ENCODE measurements at regions not wholly inside any gene's neighbourhood (a gene's known extent, or its start where the extent isn't known, plus 50 kb on each side); places are given as distances from the start of the nearest gene placed in this dataset.

DNA sequence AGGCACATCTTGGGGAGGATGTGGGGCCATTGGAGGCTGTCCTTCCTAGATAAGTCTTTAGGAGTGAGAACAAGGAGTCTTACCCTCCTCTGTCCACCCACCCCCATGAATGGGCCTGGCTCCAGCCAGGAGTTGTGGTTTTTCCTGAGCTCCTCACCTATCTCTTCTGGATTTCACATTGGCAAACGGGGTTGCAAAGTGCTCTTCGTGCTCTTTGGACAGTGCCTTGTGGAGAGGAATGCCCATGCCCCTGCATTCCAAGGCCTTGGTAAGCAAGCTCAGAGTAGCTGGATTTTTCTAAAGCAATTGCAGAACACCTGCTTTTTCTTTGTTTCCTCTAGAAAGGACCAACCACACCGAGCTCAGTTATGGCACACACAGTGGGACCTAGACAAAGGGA is 152.1 kb upstream of the CAMK1G start:
- Histone ChIP-seq H3K36me3 (no peaks in the 10 kb centered on the region), H3K27ac (no peak overlapping the region), H3K4me1 (ENCODE audit: control insufficient read depth in 1 of 2, low read depth in 2 of 2) (no peaks in the 10 kb centered on the region), H3K9me3 (no peaks in the 10 kb centered on the region), H3K27me3 (replicated peaks; ENCODE audit: insufficient read depth) (no peaks in the 10 kb centered on the region), H3K4me3 (no peak overlapping the region)
- TF ChIP-seq, protein P1, sequence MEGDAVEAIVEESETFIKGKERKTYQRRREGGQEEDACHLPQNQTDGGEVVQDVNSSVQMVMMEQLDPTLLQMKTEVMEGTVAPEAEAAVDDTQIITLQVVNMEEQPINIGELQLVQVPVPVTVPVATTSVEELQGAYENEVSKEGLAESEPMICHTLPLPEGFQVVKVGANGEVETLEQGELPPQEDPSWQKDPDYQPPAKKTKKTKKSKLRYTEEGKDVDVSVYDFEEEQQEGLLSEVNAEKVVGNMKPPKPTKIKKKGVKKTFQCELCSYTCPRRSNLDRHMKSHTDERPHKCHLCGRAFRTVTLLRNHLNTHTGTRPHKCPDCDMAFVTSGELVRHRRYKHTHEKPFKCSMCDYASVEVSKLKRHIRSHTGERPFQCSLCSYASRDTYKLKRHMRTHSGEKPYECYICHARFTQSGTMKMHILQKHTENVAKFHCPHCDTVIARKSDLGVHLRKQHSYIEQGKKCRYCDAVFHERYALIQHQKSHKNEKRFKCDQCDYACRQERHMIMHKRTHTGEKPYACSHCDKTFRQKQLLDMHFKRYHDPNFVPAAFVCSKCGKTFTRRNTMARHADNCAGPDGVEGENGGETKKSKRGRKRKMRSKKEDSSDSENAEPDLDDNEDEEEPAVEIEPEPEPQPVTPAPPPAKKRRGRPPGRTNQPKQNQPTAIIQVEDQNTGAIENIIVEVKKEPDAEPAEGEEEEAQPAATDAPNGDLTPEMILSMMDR (IDR thresholded peaks at IDR 0.05): no peak
- DNase-seq (ENCODE audit: low spot score) (no peak), ATAC-seq (ENCODE audit: insufficient number of reproducible peaks, low FRiP score, low read depth) (no peak)

DNA sequence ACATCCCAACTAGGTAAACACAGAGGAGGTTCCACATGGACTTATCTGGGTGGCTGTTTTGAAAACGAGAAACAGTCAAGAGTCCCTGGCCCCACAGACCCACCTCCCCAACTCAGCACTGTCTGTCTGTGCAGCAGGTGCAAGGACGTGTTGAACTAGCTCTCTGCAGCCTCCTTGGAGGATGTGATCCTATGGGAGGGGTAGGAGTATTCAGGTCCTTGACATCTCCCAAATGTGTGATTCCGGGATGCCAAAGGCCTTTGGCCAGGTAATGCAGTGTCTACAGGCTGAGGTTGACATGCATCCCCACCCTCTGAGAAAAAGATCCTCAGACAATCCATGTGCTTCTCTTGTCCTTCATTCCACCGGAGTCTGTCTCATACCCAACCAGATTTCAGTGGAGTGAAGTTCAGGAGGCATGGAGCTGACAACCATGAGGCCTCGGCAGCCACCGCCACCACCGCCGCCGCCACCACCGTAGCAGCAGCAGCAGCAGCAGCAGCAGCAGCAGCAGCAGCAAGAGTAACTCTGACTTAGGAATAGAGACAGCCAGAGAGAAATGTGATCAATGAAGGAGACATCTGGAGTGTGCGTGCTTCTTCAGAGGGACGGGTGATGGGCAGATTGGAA is 151.6 kb upstream of the CAMK1G start:
- TF ChIP-seq, protein P1 (IDR thresholded peaks at IDR 0.05): no peak
- Histone ChIP-seq H3K4me1 (ENCODE audit: control insufficient read depth in 1 of 2, low read depth in 2 of 2) (no peaks in the 10 kb centered on the region), H3K9me3 (no peaks in the 10 kb centered on the region), H3K4me3 (no peak overlapping the region), H3K27ac (no peak overlapping the region), H3K36me3 (no peaks in the 10 kb centered on the region), H3K27me3 (replicated peaks; ENCODE audit: insufficient read depth) (no peaks in the 10 kb centered on the region)
- ATAC-seq (ENCODE audit: insufficient number of reproducible peaks, low FRiP score, low read depth): no peak
- DNase-seq (ENCODE audit: low spot score): no peak

DNA sequence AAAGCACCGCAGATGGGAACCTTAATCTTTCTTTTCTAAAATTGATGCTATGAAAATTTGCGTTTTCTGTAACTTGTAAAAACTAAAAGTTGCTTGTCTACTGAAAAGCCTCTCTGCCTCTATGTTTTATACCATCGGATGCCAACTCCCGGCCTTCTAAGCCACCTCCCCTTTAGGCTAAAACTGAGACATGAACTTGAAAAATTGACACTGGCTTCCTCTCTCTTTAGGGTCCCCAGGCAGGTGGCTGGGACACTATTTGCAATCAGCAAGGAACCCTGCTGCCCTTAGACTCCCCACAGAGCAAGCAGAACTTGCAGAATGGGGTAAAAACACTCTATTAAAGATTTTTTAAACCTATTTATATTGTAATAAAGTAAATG is 151.1 kb upstream of the CAMK1G start:
- Histone ChIP-seq H3K4me3 (no peak overlapping the region), H3K27ac (no peak overlapping the region), H3K4me1 (ENCODE audit: control insufficient read depth in 1 of 2, low read depth in 2 of 2) (no peaks in the 10 kb centered on the region), H3K9me3 (no peaks in the 10 kb centered on the region), H3K27me3 (replicated peaks; ENCODE audit: insufficient read depth) (no peaks in the 10 kb centered on the region), H3K36me3 (no peaks in the 10 kb centered on the region)
- ATAC-seq (ENCODE audit: insufficient number of reproducible peaks, low FRiP score, low read depth): no peak
- DNase-seq (ENCODE audit: low spot score): no peak
- TF ChIP-seq, protein P1 (IDR thresholded peaks at IDR 0.05): no peak

DNA sequence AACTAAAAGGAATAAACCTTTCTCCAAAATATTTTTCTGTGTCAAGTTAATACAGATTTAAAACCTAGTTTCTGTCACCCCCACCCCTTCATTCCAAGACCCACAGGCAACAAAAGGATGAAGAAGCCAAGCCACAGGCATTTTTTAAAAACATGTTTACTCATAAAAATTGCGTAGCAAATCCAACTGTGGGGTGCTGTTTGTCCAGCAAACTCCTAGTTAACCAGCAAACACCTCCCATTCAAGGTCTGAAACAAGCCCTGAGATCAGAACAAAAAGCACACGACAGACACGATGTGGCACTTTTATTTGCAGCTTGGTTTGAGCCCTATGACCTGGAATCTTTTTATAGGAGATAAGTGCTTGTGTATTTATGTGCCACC is 149.9 kb upstream of the CAMK1G start:
- no peak overlapping the region for H3K4me3 ChIP-seq
- no peaks in the 10 kb centered on the region for H3K9me3 ChIP-seq
- TF ChIP-seq, protein P1 (IDR thresholded peaks at IDR 0.05): no peak
- H3K36me3 ChIP-seq: no peaks in the 10 kb centered on the region
- H3K27ac ChIP-seq: no peak overlapping the region
- no peaks in the 10 kb centered on the region for H3K27me3 ChIP-seq (replicated peaks; ENCODE audit: insufficient read depth)
- H3K4me1 ChIP-seq (ENCODE audit: control insufficient read depth in 1 of 2, low read depth in 2 of 2): no peaks in the 10 kb centered on the region
- ATAC-seq (ENCODE audit: insufficient number of reproducible peaks, low FRiP score, low read depth): no peak
- no peak for DNase-seq (ENCODE audit: low spot score)

DNA sequence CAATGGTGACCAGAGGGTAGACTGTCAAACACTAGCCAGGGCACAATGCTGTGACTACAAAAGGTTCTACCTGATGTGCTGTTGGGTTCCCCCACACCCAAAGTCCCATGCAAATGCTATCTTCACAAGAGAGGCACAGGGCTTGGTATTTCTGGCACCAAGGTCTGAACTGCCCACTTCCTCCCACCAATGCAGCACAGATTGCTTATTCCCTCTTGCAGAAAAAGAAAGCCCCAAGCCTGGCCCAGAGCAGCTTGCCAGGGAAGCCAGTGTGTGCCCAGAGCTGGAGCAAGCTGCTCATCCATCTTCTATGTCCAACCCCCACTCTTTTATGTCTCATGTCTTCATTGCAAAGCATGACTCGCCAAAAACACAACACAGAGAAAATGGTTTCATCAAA is 149.4 kb upstream of the CAMK1G start:
- H3K27me3 ChIP-seq (replicated peaks; ENCODE audit: insufficient read depth): no peaks in the 10 kb centered on the region
- H3K4me3 ChIP-seq: no peak overlapping the region
- no peak overlapping the region for H3K27ac ChIP-seq
- TF ChIP-seq, protein P1 (IDR thresholded peaks at IDR 0.05): no peak
- H3K36me3 ChIP-seq: no peaks in the 10 kb centered on the region
- DNase-seq (ENCODE audit: low spot score) (no peak), ATAC-seq (ENCODE audit: insufficient number of reproducible peaks, low FRiP score, low read depth) (no peak)
- no peaks in the 10 kb centered on the region for H3K9me3 ChIP-seq
- H3K4me1 ChIP-seq (ENCODE audit: control insufficient read depth in 1 of 2, low read depth in 2 of 2): no peaks in the 10 kb centered on the region

Measured in thoracic aorta (tissue), 2 donors.